Dedifferentiated amniotic fluid mesenchymal stem cell (primary cell): ENCODE measurements at regions not wholly inside any gene's neighbourhood (a gene's known extent, or its start where the extent isn't known, plus 50 kb on each side); places are given as distances from the start of the nearest gene placed in this dataset.

Experiments used
- DNase-seq: peaks from one replicate; pipeline ENCODE4 v3.0.0-alpha.2; 2016; ENCODE audit errors: extremely low spot score

GRCh38 chr12:82174383-82174782, 183.8 kb downstream of the CCDC59 start:
- no peak for DNase-seq

- no peak for DNase-seq
Observed at GRCh38 chr12:82149045-82149444, 209.1 kb downstream of the CCDC59 start.

GRCh38 chr12:82146740-82147139, 211.4 kb downstream of the CCDC59 start:
- no peak for DNase-seq

- DNase-seq = no peak
Observed at GRCh38 chr12:82144505-82144904, 213.7 kb downstream of the CCDC59 start.

- DNase-seq = no peak
Observed at GRCh38 chr12:82132390-82132789, 225.8 kb downstream of the CCDC59 start.

- no peak for DNase-seq
Observed at GRCh38 chr12:82130762-82131161, 227.4 kb downstream of the CCDC59 start.

GRCh38 chr12:82124711-82125380, 233.3 kb downstream of the CCDC59 start:
- DNase-seq = peak; percentile 50

GRCh38 chr12:82121545-82121944, 236.6 kb downstream of the CCDC59 start:
- no peak for DNase-seq

- DNase-seq = no peak
Observed at GRCh38 chr12:82120901-82121300, 237.3 kb downstream of the CCDC59 start.

GRCh38 chr12:82109243-82109642, 248.9 kb downstream of the CCDC59 start:
- no peak for DNase-seq

GRCh38 chr12:82108615-82109014, 249.6 kb downstream of the CCDC59 start:
- no peak for DNase-seq

GRCh38 chr12:82099216-82099615, 259.0 kb downstream of the CCDC59 start:
- no peak for DNase-seq

- DNase-seq = no peak
Observed at GRCh38 chr12:82097877-82098276, 260.3 kb downstream of the CCDC59 start.

- DNase-seq = no peak
Observed at GRCh38 chr12:82097438-82097837, 260.7 kb downstream of the CCDC59 start.

GRCh38 chr12:82090165-82090564, 268.0 kb downstream of the CCDC59 start:
- no peak for DNase-seq

- no peak for DNase-seq
Observed at GRCh38 chr12:82089369-82090121, 268.6 kb downstream of the CCDC59 start.

- no peak for DNase-seq
Observed at GRCh38 chr12:82082501-82082900, 275.7 kb downstream of the CCDC59 start.

GRCh38 chr12:82069931-82070514, 288.2 kb downstream of the CCDC59 start:
- no peak for DNase-seq

- DNase-seq = no peak
Observed at GRCh38 chr12:82058197-82058596, 299.0 kb upstream of the PPFIA2 start.

- DNase-seq = no peak
Observed at GRCh38 chr12:82057770-82058169, 298.6 kb upstream of the PPFIA2 start.

- no peak for DNase-seq
Observed at GRCh38 chr12:82055391-82055790, 296.2 kb upstream of the PPFIA2 start.

GRCh38 chr12:82054566-82054965, 295.4 kb upstream of the PPFIA2 start:
- DNase-seq = no peak

GRCh38 chr12:82047446-82047845, 288.3 kb upstream of the PPFIA2 start:
- DNase-seq = no peak
